Cardiac fibroblast (primary cell): ENCODE measurements at regions not wholly inside any gene's neighbourhood (a gene's known extent, or its start where the extent isn't known, plus 50 kb on each side); places are given as distances from the start of the nearest gene placed in this dataset.

Experiments used
- DNase-seq, 2 donors: peaks; one replicate each; pipeline versions ENCODE4 v3.0.0 to v3.0.0-alpha.2; 2010; ENCODE audit warnings: low read depth in 2 of 2
- H3K4me3 ChIP-seq, 2 donors: replicated peaks in 1 of 2; 1 replicate in 1 of 2; 2 replicates in 1 of 2; pipeline ENCODE4 v1.5.1; 2011; ENCODE audit warnings: low read depth in 2 of 2, low read length in 2 of 2, mild to moderate bottlenecking in 2 of 2, moderate library complexity in 1 of 2
- TF ChIP-seq, protein P1 (sequence below): IDR thresholded peaks from one replicate; pipeline ENCODE4 v1.5.1; 2011; ENCODE audit warnings: low read depth, mild to moderate bottlenecking, low read length, inconsistent platforms

DNA sequence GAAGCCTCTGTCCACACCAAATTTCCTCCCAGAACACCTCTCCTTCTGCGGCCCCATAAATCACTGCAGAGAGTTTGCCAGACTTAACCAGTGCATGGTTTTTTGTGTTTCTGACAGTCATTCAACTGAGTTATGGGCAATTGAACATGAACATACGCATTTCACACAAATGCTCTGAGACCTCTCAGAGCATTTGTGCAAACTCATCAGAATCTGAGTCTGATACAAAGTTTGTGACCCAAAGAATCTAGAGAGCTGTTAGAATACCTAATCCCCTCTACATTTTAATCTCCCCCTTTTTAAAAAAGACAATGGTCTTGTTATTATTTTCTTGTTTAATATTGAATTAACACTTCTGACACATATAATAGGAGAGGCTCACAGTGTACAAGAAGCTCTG, 416.9 kb upstream of the SMARCA2 start:
- TF ChIP-seq, protein P1, sequence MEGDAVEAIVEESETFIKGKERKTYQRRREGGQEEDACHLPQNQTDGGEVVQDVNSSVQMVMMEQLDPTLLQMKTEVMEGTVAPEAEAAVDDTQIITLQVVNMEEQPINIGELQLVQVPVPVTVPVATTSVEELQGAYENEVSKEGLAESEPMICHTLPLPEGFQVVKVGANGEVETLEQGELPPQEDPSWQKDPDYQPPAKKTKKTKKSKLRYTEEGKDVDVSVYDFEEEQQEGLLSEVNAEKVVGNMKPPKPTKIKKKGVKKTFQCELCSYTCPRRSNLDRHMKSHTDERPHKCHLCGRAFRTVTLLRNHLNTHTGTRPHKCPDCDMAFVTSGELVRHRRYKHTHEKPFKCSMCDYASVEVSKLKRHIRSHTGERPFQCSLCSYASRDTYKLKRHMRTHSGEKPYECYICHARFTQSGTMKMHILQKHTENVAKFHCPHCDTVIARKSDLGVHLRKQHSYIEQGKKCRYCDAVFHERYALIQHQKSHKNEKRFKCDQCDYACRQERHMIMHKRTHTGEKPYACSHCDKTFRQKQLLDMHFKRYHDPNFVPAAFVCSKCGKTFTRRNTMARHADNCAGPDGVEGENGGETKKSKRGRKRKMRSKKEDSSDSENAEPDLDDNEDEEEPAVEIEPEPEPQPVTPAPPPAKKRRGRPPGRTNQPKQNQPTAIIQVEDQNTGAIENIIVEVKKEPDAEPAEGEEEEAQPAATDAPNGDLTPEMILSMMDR: no peak
- no peak for DNase-seq
- H3K4me3 ChIP-seq: no peak overlapping the region

DNA sequence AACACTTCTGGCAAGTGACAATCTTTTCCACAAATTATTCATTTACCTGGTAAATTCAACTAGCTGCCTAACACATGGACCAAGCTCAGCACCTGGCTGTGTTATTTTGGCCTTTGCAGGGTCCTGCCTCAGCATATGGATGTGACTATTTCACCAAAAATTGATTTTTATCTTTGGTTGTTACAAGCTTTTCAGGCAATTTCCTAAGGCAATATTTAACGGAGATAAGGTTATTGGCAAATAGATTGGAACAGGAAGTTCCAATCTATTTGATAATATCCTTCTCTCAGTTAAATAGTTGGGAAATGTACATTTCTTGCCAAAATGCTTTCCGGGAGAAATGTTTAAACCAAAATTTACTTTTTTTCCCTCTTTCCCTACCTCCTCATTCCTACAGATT, 415.2 kb upstream of the SMARCA2 start:
- H3K4me3 ChIP-seq: no peak overlapping the region
- no peak for DNase-seq
- TF ChIP-seq, protein P1: no peak

DNA sequence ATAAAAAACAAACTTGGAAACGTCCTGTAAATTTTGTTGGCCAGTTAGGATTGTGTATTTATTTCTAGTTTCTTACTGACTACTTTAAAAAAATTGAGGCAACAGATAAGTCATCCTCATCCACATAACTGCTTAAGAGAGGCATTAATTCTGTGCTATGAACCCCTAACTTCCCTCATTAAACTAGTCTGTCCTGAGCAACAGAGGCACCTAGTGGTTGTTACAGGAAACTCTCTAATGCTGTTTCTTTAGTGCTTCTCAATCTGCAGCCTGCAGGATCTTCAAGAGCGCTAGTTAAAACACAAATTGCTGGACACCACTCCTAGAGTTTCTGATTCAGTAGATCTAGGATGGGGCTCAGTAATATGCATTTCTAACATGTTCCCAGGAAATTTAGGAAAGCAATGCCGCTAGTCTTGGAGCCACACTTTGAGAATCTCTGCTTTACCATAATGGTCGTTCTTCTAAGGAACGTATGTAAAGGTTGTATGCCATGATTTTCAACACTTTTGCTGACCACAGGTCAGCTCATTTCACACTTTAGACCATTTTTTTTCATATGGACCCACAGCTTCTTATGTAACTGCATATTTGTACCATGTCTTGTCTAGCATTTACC, 410.1 kb upstream of the SMARCA2 start:
- TF ChIP-seq, protein P1: peak; percentile 30

DNA sequence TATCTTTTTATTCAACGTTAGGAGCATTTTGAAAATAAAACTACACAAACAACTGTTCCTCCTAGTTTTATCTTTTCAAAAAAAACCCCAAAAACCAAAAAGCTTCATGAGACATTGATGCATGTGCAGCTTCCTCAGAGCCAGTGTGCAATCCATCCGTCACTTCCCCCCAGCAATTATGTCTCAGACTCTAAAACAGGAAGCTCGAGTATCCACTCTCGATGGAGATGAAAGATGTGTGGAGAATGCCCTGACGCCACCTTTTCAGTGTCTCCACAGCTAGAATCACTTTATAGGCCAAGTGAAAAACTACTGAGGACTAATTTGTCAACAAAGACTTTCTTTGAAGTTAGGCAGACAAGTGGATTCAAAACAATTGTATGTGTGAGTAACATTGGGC, 408.9 kb upstream of the SMARCA2 start:
- H3K4me3 ChIP-seq: no peak overlapping the region
- TF ChIP-seq, protein P1: no peak
- DNase-seq: no peak

More for the DNA sequence above, 410.1 kb upstream of the SMARCA2 start:
- H3K4me3 ChIP-seq: no peak overlapping the region
- DNase-seq: peak; percentile 20 to 27

DNA sequence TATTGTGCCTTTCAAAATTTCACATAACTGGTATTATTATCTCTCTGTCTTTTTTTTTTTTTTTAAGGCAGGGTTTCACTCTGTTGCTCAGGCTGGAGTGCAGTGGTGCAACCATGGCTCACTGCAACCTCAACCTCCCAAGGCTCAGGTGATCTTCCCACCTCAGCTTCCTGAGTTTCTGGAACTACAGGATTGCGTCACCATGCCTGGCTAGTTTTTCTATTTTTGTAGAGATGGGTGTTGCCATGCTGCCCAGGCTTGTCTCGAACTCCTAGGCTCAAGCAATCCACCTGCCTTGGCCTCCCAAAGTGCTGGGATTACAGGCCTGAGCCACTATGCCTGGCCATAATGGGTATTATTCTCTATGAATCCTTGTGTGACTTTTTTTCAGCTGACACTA, 402.3 kb upstream of the SMARCA2 start:
- no peak overlapping the region for H3K4me3 ChIP-seq
- TF ChIP-seq, protein P1: no peak
- DNase-seq: no peak

DNA sequence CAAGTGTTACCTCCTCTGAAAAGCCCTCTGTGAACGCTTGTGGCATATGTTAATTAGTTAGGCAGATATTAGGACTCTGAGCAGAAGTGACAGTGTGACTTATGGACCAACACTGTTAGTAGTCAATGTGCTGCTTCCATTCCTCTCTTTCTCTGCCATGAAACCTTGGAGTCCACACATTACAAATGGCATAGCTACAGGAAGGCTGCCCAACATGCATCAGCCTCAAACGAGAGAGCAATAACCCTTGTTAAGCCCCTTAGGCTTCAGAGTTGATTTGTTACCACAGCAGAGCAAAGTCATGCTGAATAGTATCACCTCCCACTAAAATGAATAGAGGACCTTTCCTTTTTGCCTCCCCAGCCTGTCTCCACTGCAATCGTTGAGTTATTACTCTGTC, 397.7 kb upstream of the SMARCA2 start:
- DNase-seq: no peak
- TF ChIP-seq, protein P1: no peak

More for the DNA sequence above, 397.7 kb upstream of the SMARCA2 start:
- no peak overlapping the region for H3K4me3 ChIP-seq
